ENCODE measurements at regions not wholly inside any gene's neighbourhood (a gene's known extent, or its start where the extent isn't known, plus 50 kb on each side); places are given as distances from the start of the nearest gene placed in this dataset.
"Not testable (repeated sequence)": the region's sequence is repeated elsewhere in the genome, so short reads cannot be mapped to it uniquely, and the experiment has no call there.

DNA sequence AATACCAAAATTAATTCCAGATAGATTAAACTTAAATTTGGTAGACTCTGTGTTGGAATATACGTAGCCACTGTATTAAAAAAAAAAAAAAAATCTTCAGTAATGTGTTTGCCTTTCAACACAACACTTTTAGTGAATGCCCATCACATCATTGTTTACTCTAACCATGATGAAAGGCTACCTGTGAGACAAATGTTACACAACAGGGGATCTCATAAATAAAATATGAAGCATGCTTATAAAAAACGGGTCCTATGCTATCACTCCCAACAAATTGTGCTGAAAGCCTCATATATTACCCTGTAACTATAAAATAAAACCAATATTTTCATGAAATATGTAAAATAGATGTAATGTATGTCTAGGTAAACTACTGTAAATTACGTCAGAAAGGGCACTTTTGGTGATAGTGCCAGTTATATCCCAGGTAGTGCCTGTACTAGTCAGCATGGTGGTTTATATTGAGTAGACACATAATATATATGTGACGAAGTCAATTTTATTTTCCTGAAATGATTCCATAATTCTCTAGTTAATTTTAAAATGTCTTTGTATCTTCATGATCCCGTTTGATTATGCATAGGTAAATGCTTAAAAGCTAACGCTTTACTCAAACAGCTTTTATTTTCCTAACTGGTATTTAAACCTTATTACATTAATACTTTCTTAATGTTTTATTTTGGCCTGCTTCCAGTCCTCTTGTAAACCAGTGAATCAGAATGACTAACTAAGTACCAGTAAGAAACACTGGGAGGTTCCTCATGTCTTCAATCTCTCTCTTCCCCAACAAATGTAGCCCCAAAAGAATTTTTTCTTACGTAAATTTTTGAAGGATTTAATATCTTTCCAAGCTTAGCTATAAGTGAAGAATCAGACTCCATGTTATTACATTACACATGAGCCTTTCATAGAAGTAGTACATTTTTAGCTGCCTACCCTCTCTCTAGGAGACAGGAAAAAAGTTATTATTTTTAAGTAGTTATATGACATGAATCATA is 420.3 kb downstream of the GABRG2 start:
- DNase-seq, result no peak

DNA sequence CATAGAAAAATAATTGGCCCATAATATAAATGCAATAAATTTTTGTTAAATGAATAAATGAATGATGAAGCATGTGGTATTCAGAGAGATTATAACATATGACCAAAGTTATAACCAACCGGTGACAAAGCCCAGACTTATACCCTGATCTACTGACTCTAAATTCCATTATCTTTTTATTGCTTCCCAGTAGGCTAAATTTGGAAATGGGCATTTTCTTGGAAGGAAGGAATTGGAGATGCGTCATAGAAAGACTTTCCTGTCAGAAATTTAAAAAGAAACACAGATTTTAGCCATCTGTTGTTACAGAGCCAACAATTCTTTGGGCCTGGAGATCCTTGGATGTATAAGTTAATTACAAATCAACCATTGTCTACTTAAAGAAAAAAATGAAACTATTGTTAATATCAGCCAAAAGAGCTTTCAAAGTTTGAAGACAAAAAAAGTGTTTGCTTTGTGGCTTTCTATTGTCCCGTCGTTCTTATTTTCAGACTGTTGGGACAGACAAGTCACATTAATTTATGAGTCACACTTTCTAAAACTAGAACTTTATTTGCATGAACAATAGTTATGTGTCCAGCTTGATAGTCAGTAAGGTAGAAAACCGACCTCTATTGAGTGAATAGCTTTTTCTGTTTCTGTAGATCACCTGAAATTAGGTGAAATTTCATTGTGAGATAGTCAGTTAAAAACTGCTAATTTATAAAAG is 428.7 kb downstream of the GABRG2 start:
- no peak for DNase-seq

DNA sequence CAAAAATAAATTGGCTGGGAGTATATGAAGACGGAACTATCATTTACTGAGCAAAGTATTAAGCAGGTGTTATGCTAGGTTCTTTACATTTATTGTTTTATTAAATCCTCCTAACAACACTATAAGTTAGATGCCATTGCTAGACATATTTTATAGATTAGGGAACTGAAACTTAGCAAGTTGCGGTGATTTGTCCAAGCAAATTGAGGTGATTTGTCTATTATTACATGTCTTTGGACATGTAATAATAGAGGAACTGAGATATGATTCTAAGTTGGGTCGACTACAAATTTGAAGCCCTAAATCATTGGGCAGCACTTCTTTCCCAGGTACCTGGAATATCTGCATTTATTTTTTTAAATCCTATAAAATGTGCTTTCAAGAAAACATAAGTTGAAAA is 429.9 kb downstream of the GABRG2 start:
- DNase-seq, result no peak

DNA sequence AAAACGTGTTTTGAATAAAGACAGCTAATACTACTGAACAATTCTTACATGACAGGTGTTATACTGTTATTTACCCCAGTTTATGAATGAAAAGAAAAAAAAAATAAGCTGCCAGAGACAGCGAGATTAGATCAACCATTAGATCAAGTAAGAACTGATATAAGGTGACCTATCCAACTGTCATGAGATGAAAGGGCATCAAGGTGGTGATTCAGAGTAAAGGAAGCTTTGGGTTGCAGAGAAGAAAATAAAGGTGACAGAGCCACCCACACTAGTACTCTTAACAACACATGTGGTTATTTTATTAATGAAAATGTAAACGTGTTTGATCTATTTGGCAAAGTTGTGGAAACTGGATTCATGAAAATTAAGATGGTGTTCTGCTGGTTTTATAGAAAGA is 435.2 kb downstream of the GABRG2 start:
- no peak for DNase-seq

DNA sequence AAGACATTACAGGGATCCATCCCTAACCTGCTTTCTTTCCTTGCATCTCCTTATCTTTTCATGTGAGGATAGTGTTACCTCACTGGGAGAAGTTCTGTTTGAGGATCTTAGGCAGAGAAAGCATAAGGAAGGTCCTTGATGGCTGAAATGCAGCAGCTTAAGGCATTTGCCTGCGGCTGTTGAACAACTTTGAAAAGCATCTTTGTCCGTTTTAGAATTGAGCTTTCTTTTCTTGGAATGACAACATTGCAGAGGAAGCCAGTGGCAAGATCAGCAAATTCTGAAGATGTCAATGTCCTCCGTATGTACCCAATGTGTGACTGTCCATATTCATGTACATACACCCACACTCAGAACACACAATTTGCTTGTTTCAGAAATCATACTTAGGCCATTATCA is 436.2 kb downstream of the GABRG2 start:
- DNase-seq, result no peak

DNA sequence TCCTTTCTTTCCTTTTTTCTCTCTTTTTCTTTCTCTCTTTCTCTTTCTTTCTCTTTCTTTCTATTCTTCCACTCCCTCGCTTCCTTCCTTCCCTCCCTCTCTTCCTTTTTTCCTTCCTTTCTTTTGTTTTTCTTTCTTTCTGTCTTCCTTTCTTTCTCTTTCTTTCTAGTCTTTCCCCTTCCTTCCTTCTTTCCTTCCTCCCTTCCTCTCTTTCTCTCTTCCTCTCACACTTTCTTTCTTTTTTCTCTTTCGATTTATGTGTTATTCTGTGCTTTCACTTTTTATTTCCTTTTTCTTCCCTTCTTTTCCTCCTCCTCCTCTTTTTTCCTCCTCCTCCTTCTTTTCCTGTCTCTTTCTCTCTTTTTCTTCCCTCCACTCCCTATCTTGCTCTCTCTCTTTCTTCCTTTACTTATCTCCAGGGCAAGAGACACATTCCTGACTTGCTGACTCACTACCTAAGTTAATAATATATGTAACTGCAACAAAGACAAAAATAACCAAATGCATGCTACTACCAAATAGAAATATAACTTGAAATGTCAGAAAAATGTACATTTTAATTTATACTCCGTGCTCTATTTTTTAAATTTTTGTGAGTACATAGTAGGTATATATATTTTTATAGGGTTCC is 445.5 kb downstream of the GABRG2 start:
- no peak for DNase-seq

DNA sequence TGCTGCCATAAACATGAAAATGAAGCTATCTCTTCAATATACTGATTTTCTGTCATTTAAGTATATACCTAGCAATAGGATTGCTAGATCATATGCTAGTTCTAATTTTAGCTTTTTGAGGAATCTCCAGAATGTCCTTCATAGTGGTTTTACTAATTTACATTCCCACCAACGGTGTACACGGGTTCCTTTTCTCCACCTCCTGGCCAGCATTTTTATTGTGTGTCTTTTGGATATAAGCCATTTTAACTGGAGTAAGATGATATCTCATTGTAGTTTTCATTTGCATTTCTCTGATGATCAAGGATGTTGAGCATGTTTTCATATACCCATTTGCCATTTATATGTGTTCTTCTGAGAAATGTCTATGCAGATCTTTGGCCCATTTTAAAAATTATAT is 446.5 kb downstream of the GABRG2 start:
- no peak for DNase-seq

DNA sequence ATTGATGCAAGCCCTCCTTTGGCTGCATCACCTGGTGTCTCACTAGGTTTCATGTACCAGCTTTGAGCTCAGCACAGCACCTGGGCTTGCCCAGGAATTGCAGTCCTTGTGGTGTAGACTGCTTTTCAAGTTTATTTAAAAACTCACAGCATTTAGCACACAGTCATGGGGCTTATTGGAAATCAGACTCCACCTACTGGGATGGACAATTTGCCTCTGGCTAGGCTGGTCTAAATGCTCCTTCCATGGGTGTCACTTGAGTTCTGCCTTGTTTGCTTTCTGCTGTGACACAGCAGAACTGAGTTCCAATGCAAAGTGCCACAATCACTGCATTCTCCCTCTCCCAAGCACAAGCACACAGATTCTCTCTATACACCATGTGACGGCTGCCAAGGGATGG is 453.3 kb downstream of the GABRG2 start:
- DNase-seq, result no peak

DNA sequence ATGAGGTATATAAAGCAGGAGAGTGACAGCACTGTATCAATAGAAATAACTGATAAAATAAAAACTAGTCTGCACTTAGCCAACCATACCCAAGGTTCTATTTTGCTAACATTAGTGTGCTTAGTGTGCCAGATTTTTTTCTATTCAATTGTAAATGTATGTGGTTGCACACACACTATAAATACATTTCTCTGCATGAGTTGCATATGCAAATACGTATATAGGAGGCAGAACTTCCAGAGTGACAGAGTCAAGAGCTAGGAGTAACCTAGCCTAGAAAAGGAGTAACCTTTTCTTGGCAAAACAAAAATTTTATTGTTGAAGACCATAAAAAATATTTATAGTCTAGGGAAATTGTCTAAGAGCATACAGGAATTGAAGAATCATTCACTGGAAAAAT is 461.6 kb downstream of the GABRG2 start:
- DNase-seq, result no peak

DNA sequence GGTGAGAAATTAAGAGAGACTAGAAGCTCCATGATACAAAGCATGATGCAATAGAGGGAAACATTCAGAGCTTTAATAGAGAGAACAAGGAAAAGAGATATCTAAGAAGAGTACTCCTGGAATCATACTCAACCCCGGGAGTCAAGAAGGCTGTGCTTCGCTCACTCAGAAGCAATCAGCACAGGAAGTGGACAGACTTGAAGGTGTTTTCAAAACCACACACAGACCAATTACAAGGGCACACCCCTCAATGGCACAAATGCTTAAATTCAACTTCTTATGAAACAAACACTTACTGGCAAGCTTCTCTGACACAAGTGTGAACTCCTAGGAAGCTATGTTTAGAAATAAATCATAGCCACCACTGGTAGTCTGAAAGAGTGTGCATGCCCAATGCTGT is 462.3 kb downstream of the GABRG2 start:
- no peak for DNase-seq

DNA sequence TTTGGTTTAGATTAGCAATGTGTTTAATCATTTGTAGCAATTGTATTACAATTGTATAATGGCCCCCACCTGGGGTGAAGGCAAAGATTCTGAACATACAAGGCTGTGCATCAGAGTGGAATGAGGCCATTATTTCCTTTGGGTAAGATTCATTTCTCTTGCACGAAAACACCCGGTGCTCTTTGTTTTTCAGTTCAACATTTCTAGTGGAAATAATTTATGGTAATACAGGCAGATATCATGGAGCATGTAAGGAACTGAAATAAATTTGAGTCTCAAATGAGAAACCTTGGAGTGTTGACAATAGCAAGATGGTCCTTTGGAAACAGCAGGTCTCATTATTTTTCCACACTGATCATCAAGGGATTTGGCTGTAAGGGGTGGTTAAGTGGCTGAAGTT is 475.9 kb downstream of the GABRG2 start:
- no peak for DNase-seq

DNA sequence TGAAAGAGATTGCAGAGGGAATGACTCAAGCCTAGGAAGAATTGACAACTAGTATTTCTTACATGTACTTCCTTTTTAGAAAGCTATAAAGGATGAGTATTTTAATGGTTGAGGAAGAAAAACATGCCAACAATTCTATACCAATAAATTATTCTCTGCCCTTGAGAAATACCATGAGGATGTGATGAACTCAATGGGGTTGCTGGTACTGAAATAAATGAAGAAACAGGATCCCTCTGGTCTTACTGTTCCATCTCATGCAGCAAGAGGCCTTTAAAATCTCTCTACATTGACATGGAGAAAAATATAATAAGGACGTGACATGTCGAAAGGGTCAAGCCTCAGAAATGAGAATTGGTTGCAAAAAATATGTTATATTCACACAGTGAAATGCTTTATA is 477.3 kb downstream of the GABRG2 start:
- no peak for DNase-seq

DNA sequence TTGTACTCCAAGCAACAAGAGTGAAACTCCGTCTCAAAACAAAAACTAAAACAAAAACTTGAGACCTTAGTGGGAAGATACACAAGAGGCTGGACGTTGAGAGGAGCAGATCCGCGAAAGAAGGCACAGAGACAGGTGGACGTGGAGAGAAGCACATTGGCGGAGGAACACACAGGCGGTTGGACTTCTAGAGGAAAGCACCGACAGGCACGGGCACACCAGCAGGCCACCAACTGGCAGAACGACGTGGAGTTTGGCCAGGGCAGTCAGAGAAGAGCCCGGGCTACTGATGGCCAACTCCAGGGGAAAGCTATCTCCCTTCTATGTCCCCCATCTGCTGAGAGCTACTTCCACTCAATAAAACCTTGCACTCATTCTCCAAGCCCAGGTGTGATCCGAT is 482.7 kb downstream of the GABRG2 start:
- no peak for DNase-seq

DNA sequence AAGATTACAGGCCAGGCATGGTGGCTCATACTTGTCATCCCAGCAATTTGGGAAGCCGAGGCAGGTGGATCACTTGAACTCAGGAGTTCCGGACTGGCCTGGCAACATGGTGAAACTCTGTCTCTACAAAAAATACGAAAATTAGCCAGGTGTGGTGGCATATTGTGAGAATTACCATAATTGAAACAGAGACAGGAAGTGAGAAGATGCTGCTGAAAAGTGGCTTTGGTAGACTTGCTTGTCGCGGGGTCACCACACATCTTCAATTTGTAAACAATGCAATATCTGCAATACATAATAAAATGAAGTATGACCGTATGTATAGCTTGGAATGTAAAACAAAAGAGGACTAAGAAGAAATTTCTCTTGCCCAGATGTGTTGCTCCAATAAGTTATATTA is 490.5 kb downstream of the GABRG2 start:
- no peak for DNase-seq

DNA sequence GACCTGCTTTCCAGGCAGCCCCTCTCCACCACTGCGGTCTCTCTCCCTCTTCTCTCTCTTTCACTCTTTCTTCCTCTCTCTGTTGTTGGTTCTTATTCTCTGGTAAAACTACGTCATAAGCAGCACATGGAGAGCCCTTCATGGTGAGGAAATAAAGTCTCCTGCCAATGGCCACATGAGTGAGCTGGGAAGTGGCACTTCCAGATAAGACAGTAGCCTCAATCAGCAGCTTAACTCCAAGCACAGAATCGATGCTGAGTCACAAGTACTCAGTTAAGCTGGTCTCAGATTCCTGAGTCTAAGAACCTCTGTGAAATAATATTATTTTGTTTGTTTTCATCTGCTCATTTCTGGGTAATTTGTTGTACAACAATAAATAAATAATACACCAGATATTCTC is 500.1 kb downstream of the GABRG2 start:
- no peak for DNase-seq

DNA sequence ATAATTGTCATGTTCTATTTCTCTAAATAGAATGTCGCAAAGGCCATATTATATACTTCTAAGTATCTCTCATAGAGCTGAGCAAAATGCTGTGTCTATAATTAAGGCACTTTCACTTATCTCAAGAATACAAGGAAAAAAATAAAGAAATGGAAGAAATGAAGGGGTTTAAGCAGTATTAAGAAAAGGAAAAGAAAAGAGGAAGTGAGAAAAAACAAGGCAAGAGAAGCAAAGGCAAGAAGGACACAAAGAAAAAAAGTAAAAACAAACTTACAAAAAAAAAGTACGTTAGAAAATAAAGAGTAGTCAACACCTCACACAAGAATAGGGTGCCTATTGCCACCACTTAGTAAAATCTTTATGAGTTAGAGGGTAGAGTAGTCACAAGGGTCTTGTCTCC is 506.2 kb downstream of the GABRG2 start:
- DNase-seq, result no peak

DNA sequence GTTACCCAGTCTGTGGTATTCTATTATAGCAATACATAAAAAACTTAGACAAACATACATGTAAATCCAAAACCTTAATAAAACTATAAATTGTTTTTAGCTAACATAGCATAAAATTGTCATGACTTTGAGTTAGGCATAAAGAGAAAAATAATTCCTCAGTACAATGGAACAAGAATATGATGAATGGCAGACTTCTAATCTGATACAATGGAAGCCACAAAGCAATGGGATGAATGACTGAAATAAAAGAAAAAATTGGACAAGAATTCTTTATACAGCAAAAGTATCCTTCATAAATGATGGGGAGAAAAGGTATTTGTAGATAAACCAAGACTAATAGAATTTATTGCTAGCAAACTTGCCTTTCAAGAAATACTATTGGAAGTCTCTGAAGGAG is 524.2 kb downstream of the GABRG2 start:
- no peak for DNase-seq

DNA sequence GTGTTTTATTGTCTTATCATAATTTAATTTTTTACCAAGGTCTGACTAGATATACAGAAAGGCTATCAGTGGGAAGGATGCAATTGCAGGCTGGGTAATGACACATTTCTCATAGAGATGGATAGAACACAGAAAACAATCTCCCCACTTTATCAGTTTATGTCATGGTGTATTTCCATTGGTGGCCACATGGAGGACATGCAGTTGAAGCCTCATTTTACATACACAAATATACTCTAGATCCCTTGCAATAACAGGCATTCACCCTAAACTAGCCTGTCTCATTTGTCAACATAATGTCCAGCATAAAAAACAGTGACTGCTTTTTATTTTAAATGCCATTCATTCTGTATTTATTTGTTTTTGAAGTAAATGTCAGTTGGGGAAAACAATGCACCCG is 526.3 kb downstream of the GABRG2 start:
- no peak for DNase-seq

DNA sequence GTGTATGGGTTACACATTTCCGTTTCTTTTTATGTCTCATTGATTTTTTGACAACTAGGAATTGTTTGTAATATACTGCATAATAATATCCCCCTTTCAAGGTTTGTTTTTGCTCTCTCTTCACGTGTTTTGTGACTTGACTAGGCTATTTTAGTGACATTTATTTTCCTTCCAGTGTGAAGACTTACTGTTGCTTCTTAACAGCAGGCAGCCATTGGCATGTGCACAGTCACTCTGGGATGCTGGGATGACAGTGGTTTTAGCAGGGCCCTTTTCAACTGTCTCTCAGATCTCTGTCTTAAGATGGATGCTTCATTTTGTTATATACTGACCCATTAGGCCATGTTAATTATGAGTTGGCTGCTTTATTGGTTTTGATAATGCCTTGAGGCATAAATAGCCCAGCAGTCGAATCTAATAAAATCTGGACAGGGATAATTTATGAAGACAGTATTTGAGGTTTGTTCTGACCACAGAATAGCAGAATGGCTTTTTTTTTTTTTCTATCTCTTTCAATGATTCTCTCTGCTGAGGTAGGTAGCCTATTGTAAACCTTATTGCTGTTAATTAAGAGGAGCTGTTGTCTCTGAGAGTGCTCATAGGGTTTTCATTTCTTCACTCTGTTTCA is 536.0 kb downstream of the GABRG2 start:
- no peak for DNase-seq

DNA sequence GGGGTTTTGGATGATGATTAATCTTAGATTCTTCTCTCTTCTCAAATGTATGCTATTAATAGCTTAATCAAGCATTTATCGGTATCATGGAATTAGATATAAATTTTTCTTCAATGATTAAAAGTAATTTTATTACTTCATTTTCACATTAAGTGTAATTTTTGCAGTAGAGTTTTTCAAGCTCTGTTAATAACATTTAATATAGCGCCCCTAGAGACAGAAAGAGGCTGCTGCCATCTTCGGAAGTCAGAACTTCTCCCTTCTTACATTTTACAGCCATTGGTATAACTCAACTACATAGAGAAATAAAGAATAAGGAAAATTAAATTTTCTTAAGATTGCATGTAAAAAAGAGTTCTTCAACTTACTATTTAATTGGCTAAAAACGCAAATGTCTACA is 540.3 kb downstream of the GABRG2 start:
- no peak for DNase-seq

DNA sequence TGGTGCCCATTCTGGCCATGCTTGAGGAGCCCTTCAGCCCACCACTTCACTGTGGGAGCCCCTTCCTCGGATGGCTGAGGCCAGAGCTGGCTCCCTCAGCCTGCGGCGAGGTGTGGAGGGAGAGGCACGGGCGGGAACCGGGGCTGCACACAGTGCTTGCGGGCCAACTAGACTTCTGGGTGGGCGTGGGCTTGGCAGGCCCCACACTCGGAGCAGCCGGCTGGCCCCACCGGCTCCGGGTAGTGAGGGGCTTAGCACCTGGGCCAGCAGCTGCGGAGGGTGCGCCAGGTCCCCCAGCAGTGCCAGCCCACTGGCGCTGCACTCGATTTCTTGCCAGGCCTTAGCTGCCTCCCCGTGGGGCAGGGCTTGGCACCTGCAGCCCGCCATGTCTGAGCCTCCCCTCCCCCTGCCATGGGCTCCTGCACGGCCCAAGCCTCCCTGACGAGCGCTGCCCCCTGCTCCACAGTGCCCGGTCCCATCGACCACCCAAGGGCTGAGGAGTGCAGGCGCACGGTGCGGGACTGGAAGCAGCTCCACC is 554.2 kb downstream of the GABRG2 start:
- DNase-seq, result not testable (repeated sequence)

DNA sequence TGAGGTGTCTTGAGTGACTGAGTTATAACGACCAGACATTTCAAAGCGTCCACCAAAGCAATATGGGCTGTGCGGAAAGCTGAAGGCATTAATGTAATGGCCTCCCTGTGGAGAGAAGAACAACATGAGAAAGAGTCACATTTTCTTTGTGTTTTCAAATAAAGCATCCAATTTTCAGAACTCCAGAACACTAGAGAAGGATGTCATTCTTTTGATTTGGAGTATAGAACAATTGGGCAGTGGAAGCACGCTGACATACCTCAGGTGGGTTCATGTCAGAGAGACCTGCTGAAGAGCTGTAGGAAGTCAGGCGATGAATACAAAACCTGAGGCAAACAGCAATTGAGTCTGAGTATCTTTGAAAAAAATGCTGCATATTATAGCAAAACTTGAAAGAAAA is 556.5 kb downstream of the GABRG2 start:
- DNase-seq, result no peak

DNA sequence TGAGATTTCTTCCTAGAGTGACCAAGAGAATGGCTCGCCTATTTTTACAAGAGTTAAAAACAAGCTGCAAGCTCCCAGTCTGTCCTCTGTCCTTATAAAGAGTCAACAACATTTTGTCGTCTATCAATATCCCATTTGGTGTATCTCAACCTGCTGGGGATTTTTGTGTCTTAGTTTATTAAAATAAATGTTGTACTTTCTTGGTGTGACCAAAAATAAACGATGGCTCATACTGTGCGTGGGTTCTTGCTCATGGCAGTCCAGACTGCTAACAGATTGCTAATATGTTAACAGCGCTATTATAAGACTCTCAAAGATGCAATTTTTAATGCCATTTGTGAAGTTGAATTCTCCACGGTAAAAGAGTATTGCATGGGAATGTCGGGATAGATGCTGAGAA is 569.9 kb downstream of the GABRG2 start:
- DNase-seq, result no peak

Measured in effector CD8-positive, alpha-beta T cell (primary cell).